Stimulated activated CD8-positive, alpha-beta memory T cell treated with anti-CD3 and anti-CD28 coated beads, Interleukin-12 subunit alpha, Interleukin-12 subunit beta, amount 100 ng/mL, for 4 hours (primary cell): ENCODE measurements at regions not wholly inside any gene's neighbourhood (a gene's known extent, or its start where the extent isn't known, plus 50 kb on each side); places are given as distances from the start of the nearest gene placed in this dataset.
"Not testable (repeated sequence)": the region's sequence is repeated elsewhere in the genome, so short reads cannot be mapped to it uniquely, and the experiment has no call there.

Experiments
- DNase-seq: peaks from one replicate; pipeline ENCODE4 v3.0.0-alpha.2; 2020; ENCODE audit warnings: low read depth

- DNase-seq: no peak
Observed at GRCh38 chr6:1230689-1231605, 81.0 kb upstream of the FOXQ1 start.

- DNase-seq: no peak
Observed at GRCh38 chr6:1230281-1230680, 81.6 kb upstream of the FOXQ1 start.

DNA sequence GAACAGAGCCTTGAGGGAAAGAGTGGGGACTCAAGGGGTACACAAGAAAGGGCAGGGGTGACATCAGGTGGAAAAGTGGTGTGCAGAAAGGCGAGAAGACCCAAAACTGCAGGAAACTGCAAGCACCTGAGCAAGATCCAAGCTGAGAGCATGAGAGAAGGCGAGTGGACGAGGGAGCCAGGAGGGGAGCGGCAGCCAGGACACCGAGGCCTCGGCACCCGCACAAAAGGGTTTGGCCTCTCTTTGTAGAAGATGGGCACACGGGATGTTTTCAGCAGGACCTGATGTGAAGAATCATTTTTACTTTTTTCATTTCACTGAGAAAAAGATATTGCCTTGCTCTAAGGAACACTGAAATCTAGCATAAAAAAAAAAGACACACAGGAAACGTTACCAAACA, 82.1 kb upstream of the FOXQ1 start:
- no peak for DNase-seq

- no peak for DNase-seq
Observed at GRCh38 chr6:1229301-1229700, 82.6 kb upstream of the FOXQ1 start.

GRCh38 chr6:1228754-1229191, 83.1 kb upstream of the FOXQ1 start:
- DNase-seq: no peak

GRCh38 chr6:1227935-1228753, 83.8 kb upstream of the FOXQ1 start:
- no peak for DNase-seq

DNA sequence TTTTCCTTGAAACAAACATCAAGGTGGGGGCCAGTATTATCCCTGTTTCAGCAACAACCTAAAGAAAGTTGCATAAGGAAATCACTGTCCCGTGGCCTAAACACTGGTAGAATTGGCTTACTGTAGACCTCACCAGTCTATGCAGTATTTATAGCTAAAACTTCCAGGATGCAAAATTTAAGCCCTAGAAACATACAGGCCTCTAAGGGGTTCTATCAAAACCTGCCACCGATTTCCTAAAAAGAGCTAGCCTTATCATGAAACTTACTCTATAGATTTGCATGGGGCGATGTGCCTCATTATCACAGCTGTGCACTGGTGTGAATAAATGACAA, 84.3 kb upstream of the FOXQ1 start:
- no peak for DNase-seq

DNA sequence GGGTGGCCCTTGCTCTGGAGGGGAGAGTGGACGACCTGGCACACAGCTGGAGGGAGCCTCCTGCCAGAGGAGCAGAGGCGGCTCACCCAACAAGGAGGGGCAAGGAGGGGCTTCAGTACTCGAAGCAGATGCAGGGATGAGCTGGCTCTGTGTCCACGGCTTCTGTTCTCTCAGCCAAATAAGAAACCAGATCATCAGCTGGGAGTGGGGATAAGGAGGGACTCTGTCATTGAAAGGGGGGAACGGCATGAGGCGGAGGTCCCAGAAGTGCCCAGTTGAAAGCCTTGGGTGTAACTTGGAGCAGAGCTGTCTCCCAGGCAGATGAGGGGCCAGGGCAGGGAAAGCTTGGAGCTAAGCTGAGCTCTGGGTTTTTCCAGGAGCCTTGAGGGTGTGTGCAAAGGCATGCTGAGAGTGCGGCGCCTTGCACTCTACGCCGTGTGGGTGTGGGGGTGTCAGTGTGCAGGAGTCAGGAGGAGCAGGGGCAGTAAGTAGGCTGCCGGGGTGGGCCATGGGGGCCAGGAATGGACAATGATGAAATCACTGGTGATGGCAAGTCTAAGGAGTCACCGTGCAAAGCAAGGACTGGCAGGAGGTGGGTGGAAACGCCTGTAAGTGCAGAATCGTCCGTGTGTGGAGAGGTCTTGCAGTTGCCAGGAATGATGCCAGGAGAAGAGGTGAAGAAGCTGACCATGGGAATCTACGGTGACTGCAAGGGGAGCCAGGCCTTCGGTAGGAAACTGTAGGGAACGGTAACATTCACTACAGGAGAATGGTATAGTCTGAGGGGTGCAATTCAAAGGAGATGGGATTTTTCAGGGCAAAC, 85.4 kb upstream of the FOXQ1 start:
- no peak for DNase-seq

GRCh38 chr6:1224514-1224913, 87.4 kb upstream of the FOXQ1 start:
- no peak for DNase-seq

- no peak for DNase-seq
Observed at GRCh38 chr6:1222728-1223595, 88.9 kb upstream of the FOXQ1 start.

GRCh38 chr6:1217396-1217795, 94.5 kb upstream of the FOXQ1 start:
- no peak for DNase-seq

GRCh38 chr6:1216488-1216974, 95.4 kb upstream of the FOXQ1 start:
- no peak for DNase-seq

DNA sequence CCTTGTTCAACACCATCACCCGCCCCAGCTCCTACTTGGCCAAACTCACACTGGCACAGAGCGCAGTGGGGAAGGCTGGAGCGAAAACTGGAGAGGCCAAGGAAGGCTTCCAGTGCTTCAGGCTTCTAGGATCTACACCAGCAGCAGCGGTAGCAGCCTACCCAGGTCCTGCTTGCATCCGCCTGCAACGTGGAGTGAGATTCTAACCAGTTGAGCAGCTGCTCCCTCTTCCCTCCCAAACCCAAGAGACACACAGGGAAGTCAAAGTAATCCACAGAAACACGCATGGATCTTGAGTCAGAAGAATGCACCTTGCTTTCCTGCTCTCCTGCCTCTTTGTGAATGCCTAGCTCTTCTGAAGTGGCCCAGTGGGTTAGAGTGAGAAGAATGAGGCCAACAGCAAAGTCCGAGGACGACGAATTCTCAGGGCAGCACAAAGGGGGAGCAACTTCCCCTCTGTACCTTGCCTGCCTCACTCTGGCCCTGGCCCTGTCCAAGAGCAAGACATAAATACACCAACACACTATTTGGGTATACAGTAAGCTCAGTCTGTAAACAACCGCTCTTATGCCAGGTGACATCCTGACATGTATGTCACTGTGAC, 95.9 kb upstream of the FOXQ1 start:
- DNase-seq: no peak

GRCh38 chr6:1215023-1215422, 96.9 kb upstream of the FOXQ1 start:
- no peak for DNase-seq

DNA sequence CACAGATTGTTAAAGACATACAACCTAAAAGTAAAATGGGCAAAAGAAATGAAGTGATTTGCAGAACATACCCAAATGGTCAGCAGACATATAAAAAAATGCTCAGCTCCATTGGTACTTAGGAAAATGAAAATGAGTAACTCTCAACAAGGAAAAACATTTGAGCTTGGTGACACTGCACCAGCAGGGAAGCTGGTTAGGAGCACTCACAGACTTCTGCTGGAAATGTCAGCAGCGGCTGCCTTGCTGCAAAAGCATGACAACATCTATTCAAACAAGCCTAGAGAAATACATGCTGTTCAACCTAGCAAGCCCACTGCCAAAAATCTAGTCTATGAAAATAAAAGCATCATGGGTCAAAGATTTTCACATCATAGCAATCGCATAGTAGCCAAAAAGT, 99.0 kb upstream of the FOXQ1 start:
- no peak for DNase-seq

- not testable (repeated sequence) for DNase-seq
Observed at GRCh38 chr6:1212138-1212537, 99.8 kb upstream of the FOXQ1 start.

DNA sequence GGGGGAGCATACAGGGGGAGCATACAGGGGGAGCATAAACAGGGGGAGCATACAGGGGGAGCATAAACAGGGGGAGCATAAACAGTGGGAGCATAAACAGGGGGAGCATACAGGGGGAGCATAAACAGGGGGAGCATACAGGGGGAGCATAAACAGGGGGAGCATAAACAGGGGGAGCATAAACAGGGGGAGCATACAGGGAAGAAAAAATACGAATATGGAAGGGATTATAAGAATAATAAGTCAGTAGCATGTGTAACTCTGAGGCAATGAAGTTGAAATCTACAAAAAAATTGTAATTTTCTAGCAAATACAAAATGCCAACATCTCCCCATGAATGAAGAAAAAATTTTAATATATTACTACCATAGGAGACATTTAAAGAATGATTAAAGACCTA, 101.3 kb upstream of the FOXQ1 start:
- DNase-seq: not testable (repeated sequence)

DNA sequence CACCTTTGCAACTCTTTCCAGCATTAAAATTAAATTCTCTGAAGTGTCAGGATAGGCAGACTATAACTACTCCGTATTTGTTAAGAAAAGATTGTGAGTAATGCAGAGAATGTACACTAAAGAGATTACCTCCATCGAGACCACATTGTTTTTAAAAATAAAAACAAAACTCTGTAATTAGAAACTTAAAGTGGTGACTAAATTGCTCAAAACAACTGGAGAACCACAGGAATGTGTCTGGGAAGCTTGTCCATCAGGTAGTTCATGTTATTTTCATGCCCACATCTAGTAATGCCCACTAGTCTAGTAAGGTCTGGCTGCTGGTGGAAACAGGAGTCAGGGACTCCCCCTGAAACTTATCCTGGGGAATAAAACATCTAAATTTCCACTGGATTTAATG, 103.0 kb upstream of the FOXQ1 start:
- no peak for DNase-seq

DNA sequence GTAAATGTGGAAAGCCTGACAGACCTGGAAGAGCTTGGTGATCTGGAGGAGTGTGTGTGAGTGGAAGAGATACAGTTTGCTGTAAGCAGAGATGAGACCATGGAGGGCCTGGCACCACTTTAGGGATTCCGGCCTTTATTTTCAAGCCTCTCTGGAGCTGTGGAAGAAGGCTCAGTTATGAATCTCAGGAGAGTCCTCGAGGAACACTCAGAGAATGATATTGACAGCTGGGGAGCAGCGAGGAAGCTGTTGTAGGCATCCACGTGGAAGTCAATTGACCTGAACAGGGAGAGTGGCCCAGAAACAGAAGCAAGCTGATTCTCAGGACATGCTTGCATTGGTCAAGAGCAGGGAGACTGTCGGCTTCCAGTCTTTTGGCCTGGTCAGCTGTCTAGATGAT, 108.4 kb upstream of the FOXQ1 start:
- no peak for DNase-seq

GRCh38 chr6:1202201-1202600, 109.7 kb upstream of the FOXQ1 start:
- no peak for DNase-seq
